ENCODE measurements at regions not wholly inside any gene's neighbourhood (a gene's known extent, or its start where the extent isn't known, plus 50 kb on each side); places are given as distances from the start of the nearest gene placed in this dataset.

- DNase-seq (ENCODE audit: low read depth), result no peak
- no peak for TF ChIP-seq CTCF (conservative IDR thresholded peaks at IDR 0.05; ENCODE audit: low read depth, low read length)
- no peak overlapping the region for H3K4me3 ChIP-seq (ENCODE audit: low read length)
Observed at GRCh38 chr13:104008075-104008474, 941.9 kb upstream of the SLC10A2 start.

DNA sequence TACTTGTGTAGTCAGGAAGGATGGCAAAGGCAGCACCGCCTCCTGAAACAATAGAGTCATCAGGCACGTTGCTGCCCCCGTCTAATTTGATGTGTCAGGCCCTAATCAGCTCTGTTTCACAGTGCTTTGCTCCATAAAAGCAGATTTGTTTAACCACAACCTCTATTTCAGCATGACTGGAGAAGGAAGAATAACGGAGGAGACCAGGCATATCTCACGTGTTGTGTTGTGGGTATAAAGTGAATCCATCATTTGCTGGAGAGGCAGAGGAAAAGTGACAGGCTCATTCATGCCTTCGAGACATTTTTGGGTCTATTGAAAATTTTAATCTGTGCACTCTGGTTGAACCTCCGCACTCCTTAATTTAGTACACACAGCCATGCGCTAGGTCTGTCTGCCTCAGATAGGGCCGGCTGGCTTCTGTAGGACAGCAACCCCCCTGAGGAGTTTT, 940.4 kb upstream of the SLC10A2 start:
- H3K4me3 ChIP-seq (ENCODE audit: low read length), result peak overlapping the region; percentile 3
- no peak for TF ChIP-seq CTCF (conservative IDR thresholded peaks at IDR 0.05; ENCODE audit: low read depth, low read length)
- peak; percentile 87 for DNase-seq (ENCODE audit: low read depth)

DNA sequence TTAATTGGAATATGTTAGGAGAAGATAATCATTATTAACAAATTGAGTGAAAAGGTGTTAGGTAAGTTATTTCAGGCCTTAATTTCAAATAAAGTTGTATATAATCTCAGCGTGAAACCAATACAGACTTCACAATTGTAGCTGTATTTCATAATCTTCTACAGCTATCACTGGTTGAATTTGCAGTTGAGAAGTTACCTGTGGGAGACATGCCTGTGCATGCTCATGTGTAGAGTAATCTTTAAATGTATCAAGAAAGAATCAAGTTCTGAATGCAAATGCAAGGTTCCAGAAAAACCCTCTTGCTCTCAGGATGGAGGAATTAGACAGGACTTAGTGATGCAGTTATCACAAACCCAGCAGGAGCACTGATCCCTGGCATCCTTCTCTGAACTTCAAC, 938.4 kb upstream of the SLC10A2 start:
- TF ChIP-seq CTCF (conservative IDR thresholded peaks at IDR 0.05; ENCODE audit: low read depth, low read length), result no peak
- DNase-seq (ENCODE audit: low read depth), result no peak
- no peak overlapping the region for H3K4me3 ChIP-seq (ENCODE audit: low read length)

- no peak for DNase-seq (ENCODE audit: low read depth)
- TF ChIP-seq CTCF (conservative IDR thresholded peaks at IDR 0.05; ENCODE audit: low read depth, low read length), result no peak
- H3K4me3 ChIP-seq (ENCODE audit: low read length), result no peak overlapping the region
Observed at GRCh38 chr13:104002216-104002615, 936.0 kb upstream of the SLC10A2 start.

- no peak for TF ChIP-seq CTCF (conservative IDR thresholded peaks at IDR 0.05; ENCODE audit: low read depth, low read length)
- DNase-seq (ENCODE audit: low read depth), result no peak
Observed at GRCh38 chr13:104001766-104002165, 935.5 kb upstream of the SLC10A2 start.

GRCh38 chr13:103996733-103997132, 930.5 kb upstream of the SLC10A2 start:
- H3K4me3 ChIP-seq (ENCODE audit: low read length), result no peak overlapping the region
- no peak for TF ChIP-seq CTCF (conservative IDR thresholded peaks at IDR 0.05; ENCODE audit: low read depth, low read length)
- no peak for DNase-seq (ENCODE audit: low read depth)

More at GRCh38 chr13:104001766-104002165, 935.5 kb upstream of the SLC10A2 start:
- no peak overlapping the region for H3K4me3 ChIP-seq (ENCODE audit: low read length)

- no peak for DNase-seq (ENCODE audit: low read depth)
- TF ChIP-seq CTCF (conservative IDR thresholded peaks at IDR 0.05; ENCODE audit: low read depth, low read length), result no peak
- H3K4me3 ChIP-seq (ENCODE audit: low read length), result no peak overlapping the region
Observed at GRCh38 chr13:103983948-103984347, 917.7 kb upstream of the SLC10A2 start.

Data from retinal pigment epithelial cell (primary cell).